GM23338 (cell line): ENCODE measurements at regions not wholly inside any gene's neighbourhood (a gene's known extent, or its start where the extent isn't known, plus 50 kb on each side); places are given as distances from the start of the nearest gene placed in this dataset.

Source experiments
- ATAC-seq: fragments of 200-7000 bp; cut with Tn5 transposase; 3 replicates; pipeline ENCODE4 v1.9.1; 2020
- DNase-seq: peaks from one replicate; pipeline ENCODE4 v3.0.0-alpha.2; 2015; ENCODE audit warnings: low spot score
- H2AFZ ChIP-seq: fragments of 200-600 bp; sonication (generic); 2 replicates; pipeline ENCODE4 v1.8.0; 2016; ENCODE audit warnings: antibody characterized with exemption, mild to moderate bottlenecking, moderate library complexity
- H3F3A ChIP-seq: fragments of 200-600 bp; sonication (generic); replicated peaks from 2 replicates; pipeline ENCODE4 v1.8.0; 2017; ENCODE audit warnings: antibody characterized with exemption, mixed run types, low read depth
- H3K27ac ChIP-seq: fragments of 200-600 bp; sonication (generic); 2 replicates; pipeline ENCODE4 v1.6.1; 2016; ENCODE audit warnings: low read depth
- H3K27me3 ChIP-seq: fragments of 200-600 bp; sonication (generic); 2 replicates; pipeline ENCODE4 v1.8.0; 2016; ENCODE audit warnings: mild to moderate bottlenecking, mixed run types, moderate library complexity; ENCODE audit not compliant: insufficient read depth
- H3K36me3 ChIP-seq: fragments of 200-600 bp; sonication (generic); 2 replicates; pipeline ENCODE4 v1.8.0; 2016; ENCODE audit warnings: mild to moderate bottlenecking; ENCODE audit not compliant: insufficient read depth
- H3K4me1 ChIP-seq: fragments of 200-600 bp; sonication (generic); 2 replicates; pipeline ENCODE4 v1.8.0; 2016; ENCODE audit warnings: mild to moderate bottlenecking, moderate library complexity; ENCODE audit not compliant: insufficient read depth
- H3K4me2 ChIP-seq: fragments of 200-600 bp; sonication (generic); 2 replicates; pipeline ENCODE4 v1.7.1; 2017; ENCODE audit warnings: mixed run types
- H3K4me3 ChIP-seq: fragments of 200-600 bp; sonication (generic); 2 replicates; pipeline ENCODE4 v1.6.1; 2016; ENCODE audit warnings: mixed run types
- H3K79me2 ChIP-seq: fragments of 200-600 bp; sonication (generic); replicated peaks from 2 replicates; pipeline ENCODE4 v1.8.0; 2017; ENCODE audit warnings: mild to moderate bottlenecking; ENCODE audit not compliant: insufficient read depth
- H3K9me2 ChIP-seq: fragments of 200-600 bp; sonication (generic); 2 replicates; pipeline ENCODE4 v1.8.0; 2017; ENCODE audit not compliant: insufficient read depth
- H4K20me1 ChIP-seq: fragments of 200-600 bp; sonication (generic); replicated peaks from 2 replicates; pipeline ENCODE4 v1.8.0; 2017; ENCODE audit warnings: mild to moderate bottlenecking; ENCODE audit not compliant: insufficient read depth
- H3K27ac Mint-ChIP-seq: 2 replicates; pipeline ENCODE4 v1.8.0; 2020; ENCODE audit warnings: inconsistent platforms, mild to moderate bottlenecking, moderate library complexity, mixed read lengths
- H3K27me3 Mint-ChIP-seq: 3 replicates; pipeline ENCODE4 v1.8.0; 2022; ENCODE audit warnings: low read depth, mild to moderate bottlenecking, moderate library complexity, mixed read lengths, inconsistent platforms; ENCODE audit not compliant: insufficient read depth, poor library complexity
- H3K36me3 Mint-ChIP-seq: 3 replicates; pipeline ENCODE4 v1.8.0; 2021; ENCODE audit warnings: low read depth, mild to moderate bottlenecking, inconsistent platforms, moderate library complexity, mixed read lengths
- H3K4me1 Mint-ChIP-seq: 3 replicates; pipeline ENCODE4 v1.8.0; 2020; ENCODE audit warnings: mild to moderate bottlenecking, inconsistent platforms, mixed read lengths
- H3K4me3 Mint-ChIP-seq: 3 replicates; pipeline ENCODE4 v1.8.0; 2021; ENCODE audit warnings: moderate library complexity, mild to moderate bottlenecking, inconsistent platforms, mixed read lengths
- H3K9me3 Mint-ChIP-seq: 3 replicates; pipeline ENCODE4 v1.8.0; 2020; ENCODE audit warnings: moderate library complexity, mild to moderate bottlenecking, inconsistent platforms, mixed read lengths
- CREB1 ChIP-seq: fragments of 250-450 bp; sonication (Bioruptor Pico); IDR thresholded peaks from 2 replicates; pipeline ENCODE4 v1.5.0; 2020; ENCODE audit warnings: low read depth, mild to moderate bottlenecking, moderate library complexity
- EZH2phosphoT487 ChIP-seq: fragments of 200-600 bp; sonication (generic); IDR thresholded peaks from one replicate; pipeline ENCODE4 v1.8.1; 2018; ENCODE audit warnings: antibody characterized with exemption; ENCODE audit not compliant: unreplicated experiment
- JUNB ChIP-seq: IDR thresholded peaks from one replicate; pipeline ENCODE4 v1.6.1; 2016; ENCODE audit warnings: antibody characterized with exemption; ENCODE audit not compliant: unreplicated experiment
- NANOG ChIP-seq: IDR thresholded peaks from 2 replicates; pipeline ENCODE4 v1.6.1; 2016; ENCODE audit warnings: antibody characterized with exemption, borderline replicate concordance
- STAT1 ChIP-seq: IDR thresholded peaks from one replicate; pipeline ENCODE4 v1.6.1; 2016; ENCODE audit warnings: antibody characterized with exemption; ENCODE audit not compliant: unreplicated experiment
- ZNF331 ChIP-seq: fragments of 250-450 bp; sonication (Bioruptor Pico); IDR thresholded peaks from 2 replicates; pipeline ENCODE4 v1.5.0; 2020; ENCODE audit warnings: low read depth, mild to moderate bottlenecking, moderate library complexity
- TF ChIP-seq, protein P1 (sequence below), 2 experiments: fragments of 200-600 bp in 1 of 2; sonication (generic) in 1 of 2; conservative IDR thresholded peaks; 2 replicates each; pipeline versions ENCODE4 v1.5.1 to v1.6.1; 2016 to 2017; ENCODE audit warnings: antibody characterized with exemption in 2 of 2, low read depth in 2 of 2, mild to moderate bottlenecking in 2 of 2, moderate library complexity in 1 of 2
- TF ChIP-seq, protein P2 (sequence below): IDR thresholded peaks from 2 replicates; pipeline ENCODE4 v1.6.1; 2016; ENCODE audit warnings: antibody characterized with exemption
- TF ChIP-seq, protein P3 (sequence below): fragments of 250-450 bp; sonication (Bioruptor Pico); IDR thresholded peaks from 2 replicates; pipeline ENCODE4 v1.5.0; 2020; ENCODE audit warnings: mild to moderate bottlenecking, moderate library complexity

DNA sequence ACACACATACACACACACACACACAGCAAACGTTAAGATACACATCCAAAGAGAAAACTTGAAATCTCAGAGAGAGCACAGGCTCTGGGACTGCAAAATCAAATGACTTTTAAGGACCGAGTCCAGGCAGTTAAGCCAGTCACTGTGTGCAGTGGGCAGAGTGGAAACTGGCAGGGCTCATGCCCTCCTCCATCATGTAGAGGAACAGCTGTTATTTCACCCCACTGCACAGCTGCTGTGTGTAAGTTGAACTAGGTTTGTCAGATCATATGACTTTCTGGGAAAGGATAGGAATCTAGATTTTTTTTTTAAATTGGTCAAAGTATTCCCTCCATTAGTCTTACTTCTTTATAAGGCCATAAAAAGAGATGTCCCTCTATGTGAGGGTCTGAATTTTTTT lies 1002.1 kb downstream of the UQCRFS1 start:
- Histone ChIP-seq H2AFZ (no peak overlapping the region), H3F3A (no peaks in the 10 kb centered on the region), H3K36me3 (no peaks in the 10 kb centered on the region), H3K79me2 (no peaks in the 10 kb centered on the region), H3K4me1 (no peaks in the 10 kb centered on the region), H3K27ac (no peak overlapping the region), H3K9me2 (no peaks in the 10 kb centered on the region; the same call in 1 of the 2 replicates), H3K4me2 (no peak overlapping the region), H3K4me3 (no peak overlapping the region), H3K27me3 (no peaks in the 10 kb centered on the region), H4K20me1 (no peaks in the 10 kb centered on the region)
- DNase-seq: no peak
- TF ChIP-seq JUNB (no peak), ZNF331 (no peak), NANOG (no peak), CREB1 (no peak), STAT1 (no peak), EZH2phosphoT487 (no peak)
- TF ChIP-seq, protein P1, sequence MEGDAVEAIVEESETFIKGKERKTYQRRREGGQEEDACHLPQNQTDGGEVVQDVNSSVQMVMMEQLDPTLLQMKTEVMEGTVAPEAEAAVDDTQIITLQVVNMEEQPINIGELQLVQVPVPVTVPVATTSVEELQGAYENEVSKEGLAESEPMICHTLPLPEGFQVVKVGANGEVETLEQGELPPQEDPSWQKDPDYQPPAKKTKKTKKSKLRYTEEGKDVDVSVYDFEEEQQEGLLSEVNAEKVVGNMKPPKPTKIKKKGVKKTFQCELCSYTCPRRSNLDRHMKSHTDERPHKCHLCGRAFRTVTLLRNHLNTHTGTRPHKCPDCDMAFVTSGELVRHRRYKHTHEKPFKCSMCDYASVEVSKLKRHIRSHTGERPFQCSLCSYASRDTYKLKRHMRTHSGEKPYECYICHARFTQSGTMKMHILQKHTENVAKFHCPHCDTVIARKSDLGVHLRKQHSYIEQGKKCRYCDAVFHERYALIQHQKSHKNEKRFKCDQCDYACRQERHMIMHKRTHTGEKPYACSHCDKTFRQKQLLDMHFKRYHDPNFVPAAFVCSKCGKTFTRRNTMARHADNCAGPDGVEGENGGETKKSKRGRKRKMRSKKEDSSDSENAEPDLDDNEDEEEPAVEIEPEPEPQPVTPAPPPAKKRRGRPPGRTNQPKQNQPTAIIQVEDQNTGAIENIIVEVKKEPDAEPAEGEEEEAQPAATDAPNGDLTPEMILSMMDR (conservative IDR thresholded peaks at IDR 0.05; ENCODE audit: low read depth in 2 of 2): no peak
- TF ChIP-seq, protein P2, sequence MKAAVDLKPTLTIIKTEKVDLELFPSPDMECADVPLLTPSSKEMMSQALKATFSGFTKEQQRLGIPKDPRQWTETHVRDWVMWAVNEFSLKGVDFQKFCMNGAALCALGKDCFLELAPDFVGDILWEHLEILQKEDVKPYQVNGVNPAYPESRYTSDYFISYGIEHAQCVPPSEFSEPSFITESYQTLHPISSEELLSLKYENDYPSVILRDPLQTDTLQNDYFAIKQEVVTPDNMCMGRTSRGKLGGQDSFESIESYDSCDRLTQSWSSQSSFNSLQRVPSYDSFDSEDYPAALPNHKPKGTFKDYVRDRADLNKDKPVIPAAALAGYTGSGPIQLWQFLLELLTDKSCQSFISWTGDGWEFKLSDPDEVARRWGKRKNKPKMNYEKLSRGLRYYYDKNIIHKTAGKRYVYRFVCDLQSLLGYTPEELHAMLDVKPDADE: no peak
- TF ChIP-seq, protein P3, sequence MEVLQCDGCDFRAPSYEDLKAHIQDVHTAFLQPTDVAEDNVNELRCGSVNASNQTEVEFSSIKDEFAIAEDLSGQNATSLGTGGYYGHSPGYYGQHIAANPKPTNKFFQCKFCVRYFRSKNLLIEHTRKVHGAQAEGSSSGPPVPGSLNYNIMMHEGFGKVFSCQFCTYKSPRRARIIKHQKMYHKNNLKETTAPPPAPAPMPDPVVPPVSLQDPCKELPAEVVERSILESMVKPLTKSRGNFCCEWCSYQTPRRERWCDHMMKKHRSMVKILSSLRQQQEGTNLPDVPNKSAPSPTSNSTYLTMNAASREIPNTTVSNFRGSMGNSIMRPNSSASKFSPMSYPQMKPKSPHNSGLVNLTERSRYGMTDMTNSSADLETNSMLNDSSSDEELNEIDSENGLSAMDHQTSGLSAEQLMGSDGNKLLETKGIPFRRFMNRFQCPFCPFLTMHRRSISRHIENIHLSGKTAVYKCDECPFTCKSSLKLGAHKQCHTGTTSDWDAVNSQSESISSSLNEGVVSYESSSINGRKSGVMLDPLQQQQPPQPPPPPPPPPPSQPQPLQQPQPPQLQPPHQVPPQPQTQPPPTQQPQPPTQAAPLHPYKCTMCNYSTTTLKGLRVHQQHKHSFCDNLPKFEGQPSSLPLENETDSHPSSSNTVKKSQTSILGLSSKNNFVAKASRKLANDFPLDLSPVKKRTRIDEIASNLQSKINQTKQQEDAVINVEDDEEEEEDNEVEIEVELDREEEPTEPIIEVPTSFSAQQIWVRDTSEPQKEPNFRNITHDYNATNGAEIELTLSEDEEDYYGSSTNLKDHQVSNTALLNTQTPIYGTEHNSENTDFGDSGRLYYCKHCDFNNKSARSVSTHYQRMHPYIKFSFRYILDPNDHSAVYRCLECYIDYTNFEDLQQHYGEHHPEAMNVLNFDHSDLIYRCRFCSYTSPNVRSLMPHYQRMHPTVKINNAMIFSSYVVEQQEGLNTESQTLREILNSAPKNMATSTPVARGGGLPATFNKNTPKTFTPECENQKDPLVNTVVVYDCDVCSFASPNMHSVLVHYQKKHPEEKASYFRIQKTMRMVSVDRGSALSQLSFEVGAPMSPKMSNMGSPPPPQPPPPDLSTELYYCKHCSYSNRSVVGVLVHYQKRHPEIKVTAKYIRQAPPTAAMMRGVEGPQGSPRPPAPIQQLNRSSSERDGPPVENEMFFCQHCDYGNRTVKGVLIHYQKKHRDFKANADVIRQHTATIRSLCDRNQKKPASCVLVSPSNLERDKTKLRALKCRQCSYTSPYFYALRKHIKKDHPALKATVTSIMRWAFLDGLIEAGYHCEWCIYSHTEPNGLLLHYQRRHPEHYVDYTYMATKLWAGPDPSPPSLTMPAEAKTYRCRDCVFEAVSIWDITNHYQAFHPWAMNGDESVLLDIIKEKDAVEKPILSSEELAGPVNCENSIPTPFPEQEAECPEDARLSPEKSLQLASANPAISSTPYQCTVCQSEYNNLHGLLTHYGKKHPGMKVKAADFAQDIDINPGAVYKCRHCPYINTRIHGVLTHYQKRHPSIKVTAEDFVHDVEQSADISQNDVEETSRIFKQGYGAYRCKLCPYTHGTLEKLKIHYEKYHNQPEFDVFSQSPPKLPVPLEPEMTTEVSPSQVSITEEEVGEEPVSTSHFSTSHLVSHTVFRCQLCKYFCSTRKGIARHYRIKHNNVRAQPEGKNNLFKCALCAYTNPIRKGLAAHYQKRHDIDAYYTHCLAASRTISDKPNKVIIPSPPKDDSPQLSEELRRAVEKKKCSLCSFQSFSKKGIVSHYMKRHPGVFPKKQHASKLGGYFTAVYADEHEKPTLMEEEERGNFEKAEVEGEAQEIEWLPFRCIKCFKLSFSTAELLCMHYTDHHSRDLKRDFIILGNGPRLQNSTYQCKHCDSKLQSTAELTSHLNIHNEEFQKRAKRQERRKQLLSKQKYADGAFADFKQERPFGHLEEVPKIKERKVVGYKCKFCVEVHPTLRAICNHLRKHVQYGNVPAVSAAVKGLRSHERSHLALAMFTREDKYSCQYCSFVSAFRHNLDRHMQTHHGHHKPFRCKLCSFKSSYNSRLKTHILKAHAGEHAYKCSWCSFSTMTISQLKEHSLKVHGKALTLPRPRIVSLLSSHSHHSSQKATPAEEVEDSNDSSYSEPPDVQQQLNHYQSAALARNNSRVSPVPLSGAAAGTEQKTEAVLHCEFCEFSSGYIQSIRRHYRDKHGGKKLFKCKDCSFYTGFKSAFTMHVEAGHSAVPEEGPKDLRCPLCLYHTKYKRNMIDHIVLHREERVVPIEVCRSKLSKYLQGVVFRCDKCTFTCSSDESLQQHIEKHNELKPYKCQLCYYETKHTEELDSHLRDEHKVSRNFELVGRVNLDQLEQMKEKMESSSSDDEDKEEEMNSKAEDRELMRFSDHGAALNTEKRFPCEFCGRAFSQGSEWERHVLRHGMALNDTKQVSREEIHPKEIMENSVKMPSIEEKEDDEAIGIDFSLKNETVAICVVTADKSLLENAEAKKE (CRISPR knock-in tag): no peak
- H3K27me3 Mint-ChIP-seq: peaks cover 1% of the 10 kb centered on the region
- H3K4me3 Mint-ChIP-seq: no peak overlapping the region
- H3K27ac Mint-ChIP-seq: no peak overlapping the region
- H3K4me1 Mint-ChIP-seq: peaks cover 8% of the 10 kb centered on the region; the same call in 2 of the 3 replicates
- peaks cover 4% of the 10 kb centered on the region; the same call in 1 of the 3 replicates for H3K9me3 Mint-ChIP-seq
- no peaks in the 10 kb centered on the region; the same call in 2 of the 3 replicates for H3K36me3 Mint-ChIP-seq
- no peak for ATAC-seq
